NB4 (cell line): ENCODE measurements at regions not wholly inside any gene's neighbourhood (a gene's known extent, or its start where the extent isn't known, plus 50 kb on each side); places are given as distances from the start of the nearest gene placed in this dataset.

Experiments used
- POLR2A ChIP-seq: IDR thresholded peaks from 2 replicates; pipeline ENCODE4 v1.6.1; 2011; ENCODE audit warnings: mild to moderate bottlenecking; ENCODE audit not compliant: insufficient read length; ENCODE audit errors: extremely low read depth
- TF ChIP-seq, protein P1 (sequence below): IDR thresholded peaks from one replicate; pipeline ENCODE4 v1.5.1; 2012; ENCODE audit warnings: low read depth, low read length
- TF ChIP-seq, protein P2 (sequence below): IDR thresholded peaks from 2 replicates; pipeline ENCODE4 v1.6.1; 2011; ENCODE audit warnings: low read depth, low read length

DNA sequence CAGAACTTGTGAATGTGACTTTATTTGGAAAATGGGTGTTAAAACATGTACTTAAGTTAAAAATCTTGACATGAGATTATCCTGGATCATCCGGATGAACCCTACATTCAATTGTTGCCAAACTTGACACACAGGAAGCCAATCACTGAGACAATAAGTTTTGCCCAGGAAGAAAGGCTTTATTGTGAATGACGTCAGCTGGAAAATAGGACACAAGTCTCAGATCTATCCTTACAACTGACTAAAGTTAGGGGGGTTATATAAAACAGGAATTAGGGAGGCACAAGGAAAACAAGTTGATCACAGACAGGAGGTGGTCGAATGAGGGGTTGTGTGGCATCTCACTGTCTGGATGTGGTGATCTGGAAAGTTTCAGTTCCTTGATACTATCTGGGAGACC is 126.9 kb downstream of the TTC8 start:
- TF ChIP-seq, protein P1, sequence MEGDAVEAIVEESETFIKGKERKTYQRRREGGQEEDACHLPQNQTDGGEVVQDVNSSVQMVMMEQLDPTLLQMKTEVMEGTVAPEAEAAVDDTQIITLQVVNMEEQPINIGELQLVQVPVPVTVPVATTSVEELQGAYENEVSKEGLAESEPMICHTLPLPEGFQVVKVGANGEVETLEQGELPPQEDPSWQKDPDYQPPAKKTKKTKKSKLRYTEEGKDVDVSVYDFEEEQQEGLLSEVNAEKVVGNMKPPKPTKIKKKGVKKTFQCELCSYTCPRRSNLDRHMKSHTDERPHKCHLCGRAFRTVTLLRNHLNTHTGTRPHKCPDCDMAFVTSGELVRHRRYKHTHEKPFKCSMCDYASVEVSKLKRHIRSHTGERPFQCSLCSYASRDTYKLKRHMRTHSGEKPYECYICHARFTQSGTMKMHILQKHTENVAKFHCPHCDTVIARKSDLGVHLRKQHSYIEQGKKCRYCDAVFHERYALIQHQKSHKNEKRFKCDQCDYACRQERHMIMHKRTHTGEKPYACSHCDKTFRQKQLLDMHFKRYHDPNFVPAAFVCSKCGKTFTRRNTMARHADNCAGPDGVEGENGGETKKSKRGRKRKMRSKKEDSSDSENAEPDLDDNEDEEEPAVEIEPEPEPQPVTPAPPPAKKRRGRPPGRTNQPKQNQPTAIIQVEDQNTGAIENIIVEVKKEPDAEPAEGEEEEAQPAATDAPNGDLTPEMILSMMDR: no peak
- no peak for TF ChIP-seq POLR2A
- TF ChIP-seq, protein P2, sequence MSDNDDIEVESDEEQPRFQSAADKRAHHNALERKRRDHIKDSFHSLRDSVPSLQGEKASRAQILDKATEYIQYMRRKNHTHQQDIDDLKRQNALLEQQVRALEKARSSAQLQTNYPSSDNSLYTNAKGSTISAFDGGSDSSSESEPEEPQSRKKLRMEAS: no peak
